HEK293T (cell line): ENCODE measurements at regions not wholly inside any gene's neighbourhood (a gene's known extent, or its start where the extent isn't known, plus 50 kb on each side); places are given as distances from the start of the nearest gene placed in this dataset.

ENCODE experiments used
- BHLHE40 ChIP-seq: fragments of 450-650 bp; IDR thresholded peaks from 2 replicates; pipeline ENCODE4 v1.6.1; 2016; ENCODE audit warnings: mild to moderate bottlenecking, moderate library complexity, borderline replicate concordance
- CTBP1 ChIP-seq: fragments of 450-650 bp; IDR thresholded peaks from 2 replicates; pipeline ENCODE4 v1.6.1; 2016; ENCODE audit warnings: borderline replicate concordance
- FOXK2 ChIP-seq: fragments of 450-650 bp; IDR thresholded peaks from 2 replicates; pipeline ENCODE4 v1.6.1; 2016; ENCODE audit warnings: mild to moderate bottlenecking
- FOXM1 ChIP-seq: fragments of 450-650 bp; IDR thresholded peaks from 2 replicates; pipeline ENCODE4 v1.6.1; 2017; ENCODE audit warnings: mild to moderate bottlenecking, borderline replicate concordance
- L3MBTL2 ChIP-seq: fragments of 450-650 bp; conservative IDR thresholded peaks from 2 replicates; pipeline ENCODE4 v1.6.1; 2016; ENCODE audit warnings: mild to moderate bottlenecking
- LEF1 ChIP-seq: fragments of 450-650 bp; IDR thresholded peaks from 2 replicates; pipeline ENCODE4 v1.6.1; 2017; ENCODE audit warnings: mild to moderate bottlenecking, borderline replicate concordance
- SUZ12 ChIP-seq: fragments of 450-650 bp; IDR thresholded peaks from 2 replicates; pipeline ENCODE4 v1.6.1; 2016; ENCODE audit warnings: mild to moderate bottlenecking
- ZNF384 ChIP-seq: fragments of 450-650 bp; IDR thresholded peaks from 2 replicates; pipeline ENCODE4 v1.6.1; 2016
- TF ChIP-seq, protein P1 (sequence below): fragments of 450-650 bp; IDR thresholded peaks from 2 replicates; pipeline ENCODE4 v1.6.1; 2016

GRCh38 chr12:126792411-126792810 lies 1474.6 kb upstream of the TMEM132C start:
- TF ChIP-seq FOXM1 (no peak), LEF1 (no peak), ZNF384 (no peak), BHLHE40 (no peak), FOXK2 (no peak), SUZ12 (no peak), L3MBTL2 (no peak), CTBP1 (no peak)
- TF ChIP-seq, protein P1, sequence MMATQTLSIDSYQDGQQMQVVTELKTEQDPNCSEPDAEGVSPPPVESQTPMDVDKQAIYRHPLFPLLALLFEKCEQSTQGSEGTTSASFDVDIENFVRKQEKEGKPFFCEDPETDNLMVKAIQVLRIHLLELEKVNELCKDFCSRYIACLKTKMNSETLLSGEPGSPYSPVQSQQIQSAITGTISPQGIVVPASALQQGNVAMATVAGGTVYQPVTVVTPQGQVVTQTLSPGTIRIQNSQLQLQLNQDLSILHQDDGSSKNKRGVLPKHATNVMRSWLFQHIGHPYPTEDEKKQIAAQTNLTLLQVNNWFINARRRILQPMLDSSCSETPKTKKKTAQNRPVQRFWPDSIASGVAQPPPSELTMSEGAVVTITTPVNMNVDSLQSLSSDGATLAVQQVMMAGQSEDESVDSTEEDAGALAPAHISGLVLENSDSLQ, result no peak
